IPS-18a (cell line): ENCODE measurements at regions not wholly inside any gene's neighbourhood (a gene's known extent, or its start where the extent isn't known, plus 50 kb on each side); places are given as distances from the start of the nearest gene placed in this dataset.

Experiments
- H3K27ac ChIP-seq: one replicate; pipeline ENCODE4 v1.5.1; 2013; ENCODE audit warnings: low read length
- H3K27me3 ChIP-seq: one replicate; pipeline ENCODE4 v1.6.1; 2013; ENCODE audit warnings: mild to moderate bottlenecking, low read length; ENCODE audit not compliant: control insufficient read depth, insufficient read depth
- H3K36me3 ChIP-seq: one replicate; pipeline ENCODE4 v1.6.1; 2013; ENCODE audit warnings: low read depth, low read length; ENCODE audit not compliant: control insufficient read depth
- H3K4me1 ChIP-seq: one replicate; pipeline ENCODE4 v1.6.1; 2013; ENCODE audit warnings: low read depth, low read length; ENCODE audit not compliant: control insufficient read depth
- H3K4me3 ChIP-seq: one replicate; pipeline ENCODE4 v1.5.1; 2013; ENCODE audit warnings: low read length
- H3K9ac ChIP-seq: one replicate; pipeline ENCODE4 v1.6.1; 2013; ENCODE audit warnings: mild to moderate bottlenecking, low read length, moderate library complexity
- H3K9me3 ChIP-seq: one replicate; pipeline ENCODE4 v1.6.1; 2013; ENCODE audit warnings: low read depth, low read length; ENCODE audit not compliant: control insufficient read depth

DNA sequence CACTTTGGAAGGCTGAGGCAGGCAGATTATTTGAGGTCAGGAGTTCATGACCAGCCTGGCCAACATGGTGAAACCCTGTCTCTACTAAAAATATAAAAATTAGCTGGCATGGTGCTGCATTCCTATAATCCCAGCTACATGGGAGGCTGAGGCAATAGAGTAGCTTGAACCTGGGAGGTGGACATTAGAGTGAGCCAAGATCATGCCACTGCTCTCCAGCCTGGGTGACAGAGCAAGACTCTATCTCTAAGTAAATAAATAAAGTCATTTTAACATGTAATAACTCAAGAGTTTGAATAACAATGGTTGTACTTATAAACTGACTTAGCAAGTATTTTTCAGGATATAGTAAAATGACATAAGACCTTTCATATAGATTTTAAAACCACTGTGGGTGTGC, 169.3 kb upstream of the FN1 start:
- Histone ChIP-seq H3K27ac (no peak overlapping the region), H3K9me3 (no peaks in the 10 kb centered on the region), H3K4me3 (no peak overlapping the region), H3K4me1 (no peaks in the 10 kb centered on the region), H3K9ac (no peak overlapping the region), H3K36me3 (no peaks in the 10 kb centered on the region), H3K27me3 (no peaks in the 10 kb centered on the region)

- Histone ChIP-seq H3K27ac (no peak overlapping the region), H3K4me1 (no peaks in the 10 kb centered on the region), H3K4me3 (no peak overlapping the region), H3K9me3 (no peaks in the 10 kb centered on the region), H3K27me3 (no peaks in the 10 kb centered on the region), H3K9ac (no peak overlapping the region), H3K36me3 (no peaks in the 10 kb centered on the region)
These were observed 168.7 kb upstream of the FN1 start for GRCh38 chr2:215604606-215605005.

DNA sequence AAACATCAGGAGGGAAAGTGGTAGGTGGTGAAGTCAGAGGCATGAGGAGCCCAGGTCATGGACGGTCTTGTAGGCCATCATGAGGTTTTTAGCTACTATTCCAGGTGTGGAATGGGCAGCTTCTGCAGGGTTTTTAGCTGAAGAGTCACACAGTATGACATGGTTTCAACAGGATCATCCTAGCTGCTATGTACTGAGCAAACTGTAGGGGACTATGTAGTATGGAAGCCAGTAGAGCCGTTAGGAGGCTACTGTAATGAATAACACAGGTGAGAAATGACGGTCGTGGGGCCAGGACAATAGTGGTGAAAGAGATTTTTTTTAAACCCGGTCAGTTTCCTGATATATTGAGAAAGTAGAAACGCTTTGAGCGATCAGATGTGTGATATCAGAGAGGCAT, 167.6 kb upstream of the FN1 start:
- Histone ChIP-seq H3K4me3 (no peak overlapping the region), H3K9me3 (no peaks in the 10 kb centered on the region), H3K27ac (no peak overlapping the region), H3K4me1 (no peaks in the 10 kb centered on the region), H3K9ac (no peak overlapping the region), H3K27me3 (no peaks in the 10 kb centered on the region), H3K36me3 (no peaks in the 10 kb centered on the region)

GRCh38 chr2:215602997-215603396, 167.1 kb upstream of the FN1 start:
- H3K36me3 ChIP-seq = no peaks in the 10 kb centered on the region
- H3K9ac ChIP-seq = no peak overlapping the region
- no peaks in the 10 kb centered on the region for H3K27me3 ChIP-seq
- no peak overlapping the region for H3K4me3 ChIP-seq
- no peaks in the 10 kb centered on the region for H3K9me3 ChIP-seq
- no peaks in the 10 kb centered on the region for H3K4me1 ChIP-seq
- no peak overlapping the region for H3K27ac ChIP-seq

- no peak overlapping the region for H3K27ac ChIP-seq
- H3K9ac ChIP-seq = no peak overlapping the region
- H3K36me3 ChIP-seq = no peaks in the 10 kb centered on the region
- H3K9me3 ChIP-seq = no peaks in the 10 kb centered on the region
- H3K4me1 ChIP-seq = no peaks in the 10 kb centered on the region
- no peak overlapping the region for H3K4me3 ChIP-seq
- H3K27me3 ChIP-seq = no peaks in the 10 kb centered on the region
These were observed 166.3 kb upstream of the FN1 start for GRCh38 chr2:215601990-215602721.

GRCh38 chr2:215601526-215601925, 165.7 kb upstream of the FN1 start:
- no peak overlapping the region for H3K27ac ChIP-seq
- no peak overlapping the region for H3K9ac ChIP-seq
- H3K9me3 ChIP-seq = no peaks in the 10 kb centered on the region
- no peaks in the 10 kb centered on the region for H3K27me3 ChIP-seq
- no peaks in the 10 kb centered on the region for H3K36me3 ChIP-seq
- H3K4me1 ChIP-seq = no peaks in the 10 kb centered on the region
- H3K4me3 ChIP-seq = no peak overlapping the region

DNA sequence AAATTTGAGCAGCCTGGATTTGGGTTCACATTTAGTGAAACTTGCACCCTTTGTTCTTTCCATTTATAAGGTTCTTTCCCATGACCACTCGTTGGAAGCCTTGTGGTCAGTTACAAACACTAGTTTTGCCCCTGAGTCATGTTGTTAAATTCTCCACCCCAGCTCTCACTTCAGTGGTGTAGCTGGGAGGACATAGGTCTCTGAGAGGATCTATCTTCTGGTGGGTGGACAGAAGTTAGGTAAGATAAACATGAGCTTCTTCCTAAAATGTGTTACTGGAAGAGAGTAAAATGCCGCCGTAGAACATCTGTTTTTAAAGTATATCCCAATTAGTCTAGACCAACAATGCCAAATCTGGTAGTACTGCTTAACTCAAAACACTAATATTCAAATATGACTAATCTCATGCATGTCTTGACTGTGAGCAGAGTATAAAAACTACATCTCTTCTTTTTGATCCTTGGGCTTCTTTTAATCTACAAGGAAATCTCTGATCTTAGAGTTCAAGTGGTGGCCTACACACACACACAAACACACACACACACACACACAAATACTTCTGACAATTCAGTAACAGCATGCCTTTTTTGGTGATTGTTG, 162.6 kb upstream of the FN1 start:
- H3K27ac ChIP-seq = no peak overlapping the region
- no peaks in the 10 kb centered on the region for H3K27me3 ChIP-seq
- H3K9ac ChIP-seq = no peak overlapping the region
- no peaks in the 10 kb centered on the region for H3K36me3 ChIP-seq
- H3K4me3 ChIP-seq = no peak overlapping the region
- no peaks in the 10 kb centered on the region for H3K9me3 ChIP-seq
- no peaks in the 10 kb centered on the region for H3K4me1 ChIP-seq

- Histone ChIP-seq H3K4me1 (no peaks in the 10 kb centered on the region), H3K36me3 (no peaks in the 10 kb centered on the region), H3K27me3 (no peaks in the 10 kb centered on the region), H3K4me3 (no peak overlapping the region), H3K27ac (no peak overlapping the region), H3K9me3 (no peaks in the 10 kb centered on the region), H3K9ac (no peak overlapping the region)
These were observed 161.7 kb upstream of the FN1 start for GRCh38 chr2:215597577-215597976.

DNA sequence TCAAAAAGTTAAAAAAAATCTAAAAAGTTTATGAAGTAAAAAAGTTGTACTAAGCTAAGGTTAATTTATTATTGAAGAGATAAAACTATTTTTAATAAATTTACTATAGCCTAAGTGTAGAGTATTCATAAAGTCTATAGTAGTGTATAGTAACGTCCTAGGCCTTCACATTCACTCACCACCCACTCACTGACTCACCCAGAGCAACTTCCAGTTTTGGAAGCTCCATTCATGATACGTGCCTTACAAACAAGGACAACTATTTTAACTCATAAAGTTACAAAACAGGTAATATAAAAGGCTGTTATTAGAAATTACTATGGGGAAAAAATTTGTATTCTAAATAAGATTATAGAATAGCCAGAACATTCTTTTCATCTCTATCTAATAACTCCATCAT, 158.9 kb upstream of the FN1 start:
- no peak overlapping the region for H3K27ac ChIP-seq

GRCh38 chr2:215590010-215590745, 154.3 kb upstream of the FN1 start:
- H3K9me3 ChIP-seq = no peaks in the 10 kb centered on the region
- no peaks in the 10 kb centered on the region for H3K36me3 ChIP-seq
- H3K27me3 ChIP-seq = no peaks in the 10 kb centered on the region
- H3K4me3 ChIP-seq = no peak overlapping the region
- H3K4me1 ChIP-seq = no peaks in the 10 kb centered on the region
- H3K9ac ChIP-seq = no peak overlapping the region
- no peak overlapping the region for H3K27ac ChIP-seq

More for the DNA sequence above, 158.9 kb upstream of the FN1 start:
- Histone ChIP-seq H3K9me3 (no peaks in the 10 kb centered on the region), H3K27me3 (no peaks in the 10 kb centered on the region), H3K4me1 (no peaks in the 10 kb centered on the region), H3K9ac (no peak overlapping the region), H3K36me3 (no peaks in the 10 kb centered on the region), H3K4me3 (no peak overlapping the region)

DNA sequence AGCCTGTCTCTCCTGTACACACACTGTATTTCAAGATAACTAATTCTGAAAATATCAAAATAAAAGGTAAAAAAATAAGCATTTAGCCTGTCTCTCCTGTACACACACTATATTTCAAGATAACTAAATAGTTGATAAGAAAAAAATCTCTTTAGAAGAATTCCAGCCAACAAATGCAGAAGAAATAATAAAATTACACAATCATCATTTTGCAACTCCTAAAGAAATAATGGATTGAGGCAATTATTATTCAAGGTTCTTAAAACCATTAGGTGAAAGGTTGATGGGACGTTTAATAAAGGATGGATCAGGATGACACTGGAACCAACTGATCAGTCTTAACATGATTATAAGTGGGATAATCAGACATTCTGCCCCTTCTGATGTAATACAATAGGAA, 148.0 kb upstream of the FN1 start:
- no peaks in the 10 kb centered on the region for H3K9me3 ChIP-seq
- no peaks in the 10 kb centered on the region for H3K27me3 ChIP-seq
- no peak overlapping the region for H3K4me3 ChIP-seq
- no peaks in the 10 kb centered on the region for H3K36me3 ChIP-seq
- no peak overlapping the region for H3K9ac ChIP-seq
- no peak overlapping the region for H3K27ac ChIP-seq
- no peaks in the 10 kb centered on the region for H3K4me1 ChIP-seq
